HG02943 (cell line): ENCODE measurements at regions not wholly inside any gene's neighbourhood (a gene's known extent, or its start where the extent isn't known, plus 50 kb on each side); places are given as distances from the start of the nearest gene placed in this dataset.

Experiments used
- ATAC-seq: cut with Tn5 transposase; IDR thresholded peaks from one replicate; pipeline ENCODE4 v1.9.1; 2021; ENCODE audit warnings: mild to moderate bottlenecking, low read depth, moderate library complexity; ENCODE audit not compliant: unreplicated experiment

GRCh38 chr12:28925719-28926376, 223.2 kb upstream of the FAR2 start:
- no peak for ATAC-seq

- no peak for ATAC-seq
Measured at GRCh38 chr12:28930704-28931103, 218.4 kb upstream of the FAR2 start.

- ATAC-seq: no peak
Measured at GRCh38 chr12:28933176-28933575, 215.9 kb upstream of the FAR2 start.

- no peak for ATAC-seq
Measured at GRCh38 chr12:28933864-28934527, 215.1 kb upstream of the FAR2 start.

- ATAC-seq: no peak
Measured at GRCh38 chr12:28936221-28936620, 212.9 kb upstream of the FAR2 start.

GRCh38 chr12:28936711-28937110, 212.4 kb upstream of the FAR2 start:
- no peak for ATAC-seq

GRCh38 chr12:28937196-28937595, 211.9 kb upstream of the FAR2 start:
- no peak for ATAC-seq

- no peak for ATAC-seq
Measured at GRCh38 chr12:28938056-28938455, 211.0 kb upstream of the FAR2 start.

GRCh38 chr12:28938581-28939235, 210.4 kb upstream of the FAR2 start:
- ATAC-seq: no peak

GRCh38 chr12:28939427-28939826, 209.7 kb upstream of the FAR2 start:
- ATAC-seq: no peak

GRCh38 chr12:28941248-28941647, 207.8 kb upstream of the FAR2 start:
- ATAC-seq: no peak

- no peak for ATAC-seq
Measured at GRCh38 chr12:28946361-28946760, 202.7 kb upstream of the FAR2 start.

GRCh38 chr12:28948685-28949084, 200.4 kb upstream of the FAR2 start:
- ATAC-seq: no peak

GRCh38 chr12:28949184-28949583, 199.9 kb upstream of the FAR2 start:
- ATAC-seq: no peak

GRCh38 chr12:28950049-28950448, 199.0 kb upstream of the FAR2 start:
- no peak for ATAC-seq

GRCh38 chr12:28951935-28952334, 197.1 kb upstream of the FAR2 start:
- no peak for ATAC-seq

GRCh38 chr12:28954333-28954732, 194.7 kb upstream of the FAR2 start:
- ATAC-seq: no peak

- ATAC-seq: no peak
Measured at GRCh38 chr12:28955491-28955890, 193.6 kb upstream of the FAR2 start.

GRCh38 chr12:28955931-28956330, 193.1 kb upstream of the FAR2 start:
- no peak for ATAC-seq

GRCh38 chr12:28958553-28959195, 190.4 kb upstream of the FAR2 start:
- no peak for ATAC-seq

GRCh38 chr12:28961948-28962384, 187.1 kb upstream of the FAR2 start:
- ATAC-seq: no peak
